Ascending aorta (tissue), 2 donors: ENCODE measurements at regions not wholly inside any gene's neighbourhood (a gene's known extent, or its start where the extent isn't known, plus 50 kb on each side); places are given as distances from the start of the nearest gene placed in this dataset.

Source experiments
- DNase-seq, 2 donors: peaks; one replicate each; pipeline ENCODE4 v3.0.0-alpha.2; 2019; ENCODE audit warnings: low spot score in 2 of 2
- H3K27ac ChIP-seq, 2 donors: fragments of 200-600 bp; sonication (generic); one replicate each; pipeline ENCODE4 v1.5.1; 2016 to 2017; ENCODE audit warnings: mild to moderate bottlenecking in 1 of 2
- H3K27me3 ChIP-seq: fragments of 200-600 bp; sonication (generic); one replicate; pipeline ENCODE4 v1.5.1; 2017
- H3K36me3 ChIP-seq, 2 donors: fragments of 200-600 bp; sonication (generic); one replicate each; pipeline ENCODE4 v1.5.1; 2016
- H3K4me1 ChIP-seq, 2 donors: fragments of 200-600 bp; sonication (generic); one replicate each; pipeline ENCODE4 v1.5.1; 2016 to 2017; ENCODE audit warnings: mild to moderate bottlenecking in 1 of 2
- H3K4me3 ChIP-seq, 2 donors: fragments of 200-600 bp; sonication (generic); one replicate each; pipeline ENCODE4 v1.5.1; 2016 to 2017; ENCODE audit warnings: mild to moderate bottlenecking in 1 of 2
- H3K9me3 ChIP-seq, 2 donors: fragments of 200-600 bp; sonication (generic); one replicate each; pipeline ENCODE4 v1.5.1; 2016
- CTCF ChIP-seq, 3 experiments: fragments of 200-600 bp in 2 of 3; fragments of 450-650 bp in 1 of 3; sonication (generic) in 2 of 3; IDR thresholded peaks; one replicate each; pipeline ENCODE4 v1.5.1; 2016 to 2019; ENCODE audit warnings: antibody characterized with exemption in 3 of 3, mild to moderate bottlenecking in 1 of 3, moderate library complexity in 1 of 3
- intact Hi-C: fragments of 100-400 bp; cut with DNase I; formaldehyde crosslinking; loops from one replicate; pipeline ENCODE4 v1.15.1; 2023

GRCh38 chr4:181476508-181476890 is 766.7 kb upstream of the TENM3 start:
- no peak overlapping the region for H3K4me3 ChIP-seq
- TF ChIP-seq CTCF (IDR thresholded peaks at IDR 0.05), result no peak
- H3K9me3 ChIP-seq, result no peaks in the 10 kb centered on the region
- no peaks in the 10 kb centered on the region for H3K4me1 ChIP-seq
- no peak overlapping the region for H3K27ac ChIP-seq
- intact Hi-C loops, result no loop called here
- no peaks in the 10 kb centered on the region for H3K36me3 ChIP-seq
- no peaks in the 10 kb centered on the region for H3K27me3 ChIP-seq
- no peak for DNase-seq

GRCh38 chr4:181477591-181477990 is 765.6 kb upstream of the TENM3 start:
- no peak for TF ChIP-seq CTCF (IDR thresholded peaks at IDR 0.05)
- DNase-seq, result no peak
- intact Hi-C loops, result no loop called here

GRCh38 chr4:181478656-181479055 is 764.5 kb upstream of the TENM3 start:
- Histone ChIP-seq H3K9me3 (no peaks in the 10 kb centered on the region), H3K4me3 (no peak overlapping the region), H3K4me1 (no peaks in the 10 kb centered on the region), H3K27ac (no peak overlapping the region), H3K27me3 (no peaks in the 10 kb centered on the region), H3K36me3 (no peaks in the 10 kb centered on the region)
- DNase-seq, result no peak
- intact Hi-C loops, result no loop called here
- no peak for TF ChIP-seq CTCF (IDR thresholded peaks at IDR 0.05)

More at GRCh38 chr4:181477591-181477990, 765.6 kb upstream of the TENM3 start:
- no peak overlapping the region for H3K4me3 ChIP-seq
- H3K4me1 ChIP-seq, result no peaks in the 10 kb centered on the region
- no peaks in the 10 kb centered on the region for H3K36me3 ChIP-seq
- no peaks in the 10 kb centered on the region for H3K9me3 ChIP-seq
- no peaks in the 10 kb centered on the region for H3K27me3 ChIP-seq
- no peak overlapping the region for H3K27ac ChIP-seq

- Histone ChIP-seq H3K27me3 (no peaks in the 10 kb centered on the region), H3K9me3 (no peaks in the 10 kb centered on the region), H3K36me3 (no peaks in the 10 kb centered on the region), H3K4me3 (no peak overlapping the region), H3K4me1 (no peaks in the 10 kb centered on the region), H3K27ac (no peak overlapping the region)
- DNase-seq, result no peak
- no peak for TF ChIP-seq CTCF (IDR thresholded peaks at IDR 0.05)
- intact Hi-C loops, result no loop called here
Measured at GRCh38 chr4:181479141-181479540, 764.1 kb upstream of the TENM3 start.

- H3K27ac ChIP-seq, result no peak overlapping the region
- H3K4me3 ChIP-seq, result no peak overlapping the region
- no peaks in the 10 kb centered on the region for H3K4me1 ChIP-seq
- no peaks in the 10 kb centered on the region for H3K36me3 ChIP-seq
- H3K9me3 ChIP-seq, result no peaks in the 10 kb centered on the region
- intact Hi-C loops, result no loop called here
- no peak for TF ChIP-seq CTCF (IDR thresholded peaks at IDR 0.05)
- DNase-seq, result no peak
- H3K27me3 ChIP-seq, result no peaks in the 10 kb centered on the region
Measured at GRCh38 chr4:181484396-181484795, 758.8 kb upstream of the TENM3 start.

- no peaks in the 10 kb centered on the region for H3K9me3 ChIP-seq
- TF ChIP-seq CTCF (IDR thresholded peaks at IDR 0.05), result no peak
- no peaks in the 10 kb centered on the region for H3K4me1 ChIP-seq
- no peaks in the 10 kb centered on the region for H3K27me3 ChIP-seq
- no peak overlapping the region for H3K4me3 ChIP-seq
- DNase-seq, result no peak
- H3K27ac ChIP-seq, result no peak overlapping the region
- intact Hi-C loops, result no loop called here
- no peaks in the 10 kb centered on the region for H3K36me3 ChIP-seq
Measured at GRCh38 chr4:181488926-181489325, 754.3 kb upstream of the TENM3 start.
